NT2/D1 (cell line): ENCODE measurements at regions not wholly inside any gene's neighbourhood (a gene's known extent, or its start where the extent isn't known, plus 50 kb on each side); places are given as distances from the start of the nearest gene placed in this dataset.

ENCODE experiments used
- DNase-seq: peaks from one replicate; pipeline ENCODE4 v3.0.0-alpha.2; 2011; ENCODE audit warnings: low read depth, low spot score
- H3K27me3 ChIP-seq: 2 replicates; pipeline ENCODE4 v1.6.0; 2011; ENCODE audit warnings: mild to moderate bottlenecking; ENCODE audit not compliant: insufficient read length, insufficient read depth
- H3K36me3 ChIP-seq: 2 replicates; pipeline ENCODE4 v1.6.1; 2011; ENCODE audit warnings: mild to moderate bottlenecking, low read length, mixed read lengths; ENCODE audit not compliant: insufficient read depth, insufficient read length
- H3K4me1 ChIP-seq: 2 replicates; pipeline ENCODE4 v1.5.1; 2011; ENCODE audit not compliant: insufficient read depth, insufficient read length
- H3K4me3 ChIP-seq: 2 replicates; pipeline ENCODE4 v1.5.1; 2011; ENCODE audit warnings: low read depth; ENCODE audit not compliant: insufficient read length
- H3K9ac ChIP-seq: 2 replicates; pipeline ENCODE4 v1.6.0; 2011; ENCODE audit warnings: low read depth; ENCODE audit not compliant: insufficient read length
- H3K9me3 ChIP-seq: 2 replicates; pipeline ENCODE4 v1.5.1; 2011; ENCODE audit warnings: mild to moderate bottlenecking, low read length; ENCODE audit not compliant: insufficient read depth
- SUZ12 ChIP-seq: IDR thresholded peaks from 2 replicates; pipeline ENCODE4 v1.6.1; 2011; ENCODE audit not compliant: insufficient read length, insufficient read depth; ENCODE audit errors: extremely low read depth
- YY1 ChIP-seq: IDR thresholded peaks from 2 replicates; pipeline ENCODE4 v1.6.1; 2011; ENCODE audit not compliant: insufficient read length, insufficient read depth
- ZNF274 ChIP-seq: IDR thresholded peaks from 2 replicates; pipeline ENCODE4 v1.6.1; 2011; ENCODE audit warnings: mild to moderate bottlenecking, low read depth, low read length

DNA sequence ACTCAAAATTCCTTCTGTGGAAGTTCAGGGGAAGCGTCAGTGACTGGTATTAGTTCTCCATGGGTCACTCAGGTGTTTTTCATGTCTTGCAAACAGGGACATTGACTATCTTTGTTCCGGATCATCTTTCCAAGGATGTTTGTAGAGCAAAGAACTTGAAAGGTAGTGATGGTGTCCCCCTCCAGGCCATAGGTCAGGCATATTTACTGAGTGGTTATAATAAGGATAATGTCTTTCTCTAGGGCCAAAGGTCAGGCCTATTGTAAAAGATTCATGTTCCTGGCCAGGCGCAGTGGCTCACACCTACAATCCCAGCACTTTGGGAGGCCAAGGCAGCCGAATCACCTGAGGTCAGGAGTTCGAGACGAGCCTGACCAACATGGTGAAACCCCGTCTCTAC, 614.8 kb downstream of the KIF4B start:
- TF ChIP-seq YY1 (no peak), SUZ12 (no peak), ZNF274 (no peak)
- no peak for DNase-seq

DNA sequence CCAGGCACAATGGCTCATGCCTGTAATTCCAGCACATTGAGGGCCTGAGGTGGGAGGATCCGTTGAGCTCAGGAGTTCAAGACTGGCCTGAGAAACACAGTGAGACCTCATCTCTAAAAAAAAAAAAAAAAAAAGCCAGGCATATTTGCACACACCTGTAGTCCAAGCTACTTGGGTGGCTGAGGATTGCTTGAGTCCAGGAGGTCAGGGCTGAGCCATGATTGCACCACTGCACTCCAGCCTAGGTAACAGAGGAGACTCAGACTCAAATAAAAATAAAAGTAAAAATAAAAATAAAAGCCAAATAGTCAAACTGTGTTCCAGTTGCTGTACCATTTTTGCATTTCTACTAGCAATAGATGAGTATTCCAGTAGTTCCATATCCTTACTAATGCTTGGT, 616.0 kb downstream of the KIF4B start:
- no peak for DNase-seq
- TF ChIP-seq SUZ12, result no peak
- no peak for TF ChIP-seq YY1
- Histone ChIP-seq H3K4me1 (no peaks in the 10 kb centered on the region), H3K36me3 (no peaks in the 10 kb centered on the region), H3K9ac (no peak overlapping the region), H3K4me3 (no peak overlapping the region), H3K27me3 (no peaks in the 10 kb centered on the region), H3K9me3 (peaks cover 4% of the 10 kb centered on the region; the same call in 1 of the 2 replicates)

More for the DNA sequence above, 614.8 kb downstream of the KIF4B start:
- H3K9ac ChIP-seq, result no peak overlapping the region
- H3K4me1 ChIP-seq, result no peaks in the 10 kb centered on the region
- H3K27me3 ChIP-seq, result no peaks in the 10 kb centered on the region
- peaks cover 4% of the 10 kb centered on the region; the same call in 1 of the 2 replicates for H3K9me3 ChIP-seq
- no peak overlapping the region for H3K4me3 ChIP-seq
- H3K36me3 ChIP-seq, result no peaks in the 10 kb centered on the region

DNA sequence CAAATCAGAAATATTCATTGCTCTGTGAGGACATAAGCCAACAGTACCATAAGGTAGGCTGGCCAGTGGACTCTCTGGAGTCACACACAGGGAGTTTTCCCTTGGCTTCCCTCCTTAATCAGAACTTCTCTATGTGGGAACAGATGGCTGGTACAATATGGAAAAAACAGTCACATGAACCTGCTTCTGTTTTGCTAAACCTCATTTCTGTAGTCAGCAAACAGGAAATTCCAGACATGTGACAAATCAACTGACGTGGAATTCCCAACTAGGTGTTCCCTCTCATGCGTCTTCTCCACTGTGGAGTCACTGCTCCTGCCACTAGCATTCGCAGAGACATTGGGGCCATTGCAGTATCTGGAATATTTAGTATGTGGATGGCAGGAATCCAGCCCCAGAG, 617.6 kb downstream of the KIF4B start:
- no peak for DNase-seq
- no peak overlapping the region for H3K4me3 ChIP-seq
- H3K9ac ChIP-seq, result no peak overlapping the region
- TF ChIP-seq YY1 (no peak), ZNF274 (no peak), SUZ12 (no peak)
- H3K36me3 ChIP-seq, result no peaks in the 10 kb centered on the region
- no peaks in the 10 kb centered on the region for H3K27me3 ChIP-seq
- H3K9me3 ChIP-seq, result peaks cover 4% of the 10 kb centered on the region; the same call in 1 of the 2 replicates
- no peaks in the 10 kb centered on the region for H3K4me1 ChIP-seq

DNA sequence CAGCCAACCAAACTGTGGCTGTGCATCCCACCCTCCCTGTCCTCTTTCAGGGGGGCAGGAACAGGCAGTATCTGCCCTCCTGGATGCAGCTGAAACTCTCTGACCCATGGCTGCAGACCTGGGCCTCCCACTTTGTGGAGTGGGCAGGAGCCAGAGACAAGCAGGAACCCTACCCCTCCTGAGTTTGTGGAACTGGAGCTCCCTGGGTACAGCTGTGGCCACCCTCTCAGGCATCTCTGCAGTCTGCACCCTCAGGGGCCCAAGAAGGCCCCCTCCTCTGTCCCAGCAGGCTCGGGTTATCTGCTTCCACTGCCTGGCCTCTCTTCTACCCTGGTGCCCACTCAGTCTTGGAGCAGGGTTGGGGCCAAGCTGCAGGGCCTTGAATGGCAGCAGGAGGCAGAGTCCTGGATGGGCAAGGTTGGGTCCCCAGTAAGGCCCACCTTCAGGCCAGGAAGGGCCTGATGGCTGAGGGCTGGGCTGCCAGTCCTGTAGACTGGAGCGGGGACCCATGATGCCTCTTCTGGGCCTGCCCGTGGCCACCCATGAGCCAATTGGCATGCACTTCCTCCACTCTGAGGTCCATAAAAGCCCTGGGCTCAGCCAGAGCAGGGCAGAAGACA, 619.9 kb downstream of the KIF4B start:
- no peaks in the 10 kb centered on the region for H3K4me1 ChIP-seq
- H3K36me3 ChIP-seq, result no peaks in the 10 kb centered on the region
- H3K4me3 ChIP-seq, result no peak overlapping the region
- H3K9me3 ChIP-seq, result peaks cover 4% of the 10 kb centered on the region; the same call in 1 of the 2 replicates
- no peak for DNase-seq
- TF ChIP-seq YY1, result no peak
- TF ChIP-seq ZNF274, result no peak
- TF ChIP-seq SUZ12, result no peak
- no peak overlapping the region for H3K9ac ChIP-seq
- H3K27me3 ChIP-seq, result no peaks in the 10 kb centered on the region

GRCh38 chr5:155649666-155650065, 636.1 kb downstream of the KIF4B start:
- Histone ChIP-seq H3K27me3 (no peaks in the 10 kb centered on the region), H3K4me1 (no peaks in the 10 kb centered on the region), H3K4me3 (no peak overlapping the region), H3K9me3 (no peaks in the 10 kb centered on the region), H3K36me3 (no peaks in the 10 kb centered on the region), H3K9ac (no peak overlapping the region)
- no peak for TF ChIP-seq SUZ12
- TF ChIP-seq YY1, result no peak
- no peak for TF ChIP-seq ZNF274
- DNase-seq, result no peak

- no peaks in the 10 kb centered on the region for H3K27me3 ChIP-seq
- no peak for TF ChIP-seq ZNF274
- no peak for TF ChIP-seq YY1
- no peak for TF ChIP-seq SUZ12
- H3K9ac ChIP-seq, result no peak overlapping the region
- no peaks in the 10 kb centered on the region for H3K9me3 ChIP-seq
- H3K4me3 ChIP-seq, result no peak overlapping the region
- DNase-seq, result no peak
- no peaks in the 10 kb centered on the region for H3K4me1 ChIP-seq
- H3K36me3 ChIP-seq, result no peaks in the 10 kb centered on the region
These were observed 642.0 kb downstream of the KIF4B start for GRCh38 chr5:155655569-155655968.

DNA sequence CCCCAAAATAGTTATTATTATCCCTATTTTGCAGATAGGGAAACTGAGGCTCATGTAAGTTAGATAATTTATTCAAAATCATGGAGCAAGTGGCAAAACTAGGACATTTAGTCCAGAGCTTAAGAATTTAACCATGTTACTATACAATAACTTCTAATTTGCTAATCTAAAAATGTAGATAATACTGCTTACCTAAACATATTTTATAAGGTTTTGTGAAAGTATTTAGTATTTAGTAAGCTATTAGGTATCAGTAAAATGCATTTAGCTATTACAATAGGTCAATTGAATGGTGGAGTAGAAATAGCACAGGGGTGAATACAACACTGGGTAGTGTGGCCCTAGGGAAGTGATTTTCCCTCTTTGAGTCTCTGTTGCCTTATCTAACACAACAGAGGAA, 648.3 kb downstream of the KIF4B start:
- Histone ChIP-seq H3K4me3 (no peak overlapping the region), H3K9me3 (no peaks in the 10 kb centered on the region), H3K4me1 (no peaks in the 10 kb centered on the region), H3K9ac (no peak overlapping the region), H3K27me3 (no peaks in the 10 kb centered on the region), H3K36me3 (no peaks in the 10 kb centered on the region)
- TF ChIP-seq YY1, result no peak
- no peak for TF ChIP-seq ZNF274
- TF ChIP-seq SUZ12, result no peak
- no peak for DNase-seq
